HepG2 (cell line): ENCODE measurements at regions not wholly inside any gene's neighbourhood (a gene's known extent, or its start where the extent isn't known, plus 50 kb on each side); places are given as distances from the start of the nearest gene placed in this dataset.
"Not testable (repeated sequence)": the region's sequence is repeated elsewhere in the genome, so short reads cannot be mapped to it uniquely, and the experiment has no call there.

Source experiments
- FOXC1 ChIP-seq: sonication (generic); formaldehyde crosslinking; IDR thresholded peaks from 2 replicates; pipeline ENCODE4 v1.8.0; 2022; ENCODE audit warnings: mild to moderate bottlenecking, missing genetic modification reagents, borderline replicate concordance
- MYC ChIP-seq: sonication (generic); formaldehyde crosslinking; IDR thresholded peaks from 2 replicates; pipeline ENCODE4 v1.9.0; 2021; ENCODE audit warnings: missing genetic modification reagents, borderline replicate concordance
- NFATC3 ChIP-seq: sonication (generic); formaldehyde crosslinking; IDR thresholded peaks from 2 replicates; pipeline ENCODE4 v1.5.1; 2020; ENCODE audit warnings: mild to moderate bottlenecking, missing genetic modification reagents
- PHF8 ChIP-seq: sonication (generic); formaldehyde crosslinking; IDR thresholded peaks from 2 replicates; pipeline ENCODE4 v1.5.0; 2020; ENCODE audit warnings: missing genetic modification reagents
- POLR2AphosphoS5 ChIP-seq: IDR thresholded peaks from 2 replicates; pipeline ENCODE4 v1.6.1; 2012; ENCODE audit warnings: low read depth, low read length
- RCOR2 ChIP-seq: IDR thresholded peaks from 2 replicates; pipeline ENCODE4 v1.6.1; 2016; ENCODE audit warnings: missing biosample characterization, missing genetic modification reagents
- RELA ChIP-seq: sonication (generic); formaldehyde crosslinking; IDR thresholded peaks from 2 replicates; pipeline ENCODE4 v1.4.0; 2020; ENCODE audit warnings: missing genetic modification reagents
- SMAD9 ChIP-seq: sonication (generic); formaldehyde crosslinking; IDR thresholded peaks from 2 replicates; pipeline ENCODE4 v1.5.1; 2020; ENCODE audit warnings: mild to moderate bottlenecking, missing genetic modification reagents
- SOX6 ChIP-seq, 2 experiments: fragments of 450-650 bp in 1 of 2; sonication (generic) in 1 of 2; formaldehyde crosslinking in 1 of 2; IDR thresholded peaks; 2 replicates each; pipeline versions ENCODE4 v1.4.0 to v1.6.1; 2017 to 2020; ENCODE audit warnings: antibody characterized with exemption in 1 of 2, mild to moderate bottlenecking in 1 of 2, missing genetic modification reagents in 1 of 2
- YEATS4 ChIP-seq: sonication (generic); formaldehyde crosslinking; IDR thresholded peaks from 2 replicates; pipeline ENCODE4 v1.4.0; 2020; ENCODE audit warnings: missing genetic modification reagents, borderline replicate concordance
- ZEB1 ChIP-seq: IDR thresholded peaks from 2 replicates; pipeline ENCODE4 v1.6.1; 2012; ENCODE audit warnings: mild to moderate bottlenecking, low read depth, inconsistent platforms; ENCODE audit not compliant: insufficient replicate concordance
- ZNF160 ChIP-seq: sonication (generic); formaldehyde crosslinking; IDR thresholded peaks from 2 replicates; pipeline ENCODE4 v1.8.0; 2022; ENCODE audit warnings: mild to moderate bottlenecking, inconsistent platforms, missing genetic modification reagents
- ZNF263 ChIP-seq: sonication (generic); formaldehyde crosslinking; IDR thresholded peaks from 2 replicates; pipeline ENCODE4 v1.4.0; 2020; ENCODE audit warnings: missing genetic modification reagents
- ZNF317 ChIP-seq: sonication (generic); formaldehyde crosslinking; IDR thresholded peaks from 2 replicates; pipeline ENCODE4 v1.5.0; 2020; ENCODE audit warnings: mild to moderate bottlenecking, missing genetic modification reagents
- ZNF331 ChIP-seq: sonication (generic); formaldehyde crosslinking; IDR thresholded peaks from 2 replicates; pipeline ENCODE4 v1.4.0; 2020; ENCODE audit warnings: missing genetic modification reagents
- ZNF354B ChIP-seq: sonication (generic); formaldehyde crosslinking; IDR thresholded peaks from 2 replicates; pipeline ENCODE4 v1.8.0; 2022; ENCODE audit warnings: mild to moderate bottlenecking, missing genetic modification reagents
- ZNF362 ChIP-seq: sonication (generic); formaldehyde crosslinking; IDR thresholded peaks from 2 replicates; pipeline ENCODE4 v1.4.0; 2020; ENCODE audit warnings: missing genetic modification reagents, mild to moderate bottlenecking, borderline replicate concordance
- ZNF607 ChIP-seq: sonication (generic); formaldehyde crosslinking; IDR thresholded peaks from 2 replicates; pipeline ENCODE4 v1.5.1; 2020; ENCODE audit warnings: missing genetic modification reagents, mild to moderate bottlenecking, borderline replicate concordance
- ZNF614 ChIP-seq: IDR thresholded peaks from 2 replicates; pipeline ENCODE4 v1.6.1; 2018; ENCODE audit warnings: missing biosample characterization, missing genetic modification reagents, inconsistent platforms, borderline replicate concordance
- ZNF770 ChIP-seq: sonication (generic); formaldehyde crosslinking; IDR thresholded peaks from 2 replicates; pipeline ENCODE4 v1.5.0; 2020; ENCODE audit warnings: mild to moderate bottlenecking, missing genetic modification reagents
- ZSCAN25 ChIP-seq: sonication (generic); formaldehyde crosslinking; IDR thresholded peaks from 2 replicates; pipeline ENCODE4 v1.8.0; 2022; ENCODE audit warnings: mild to moderate bottlenecking, missing genetic modification reagents
- TF ChIP-seq, protein P1 (sequence below): sonication (generic); formaldehyde crosslinking; IDR thresholded peaks from 2 replicates; pipeline ENCODE4 v1.8.0; 2022; ENCODE audit warnings: missing genetic modification reagents, mild to moderate bottlenecking, borderline replicate concordance
- TF ChIP-seq, protein P2 (sequence below): IDR thresholded peaks from 2 replicates; pipeline ENCODE4 v1.6.1; 2018; ENCODE audit warnings: missing genetic modification reagents, mild to moderate bottlenecking, missing compliant biosample characterization

DNA sequence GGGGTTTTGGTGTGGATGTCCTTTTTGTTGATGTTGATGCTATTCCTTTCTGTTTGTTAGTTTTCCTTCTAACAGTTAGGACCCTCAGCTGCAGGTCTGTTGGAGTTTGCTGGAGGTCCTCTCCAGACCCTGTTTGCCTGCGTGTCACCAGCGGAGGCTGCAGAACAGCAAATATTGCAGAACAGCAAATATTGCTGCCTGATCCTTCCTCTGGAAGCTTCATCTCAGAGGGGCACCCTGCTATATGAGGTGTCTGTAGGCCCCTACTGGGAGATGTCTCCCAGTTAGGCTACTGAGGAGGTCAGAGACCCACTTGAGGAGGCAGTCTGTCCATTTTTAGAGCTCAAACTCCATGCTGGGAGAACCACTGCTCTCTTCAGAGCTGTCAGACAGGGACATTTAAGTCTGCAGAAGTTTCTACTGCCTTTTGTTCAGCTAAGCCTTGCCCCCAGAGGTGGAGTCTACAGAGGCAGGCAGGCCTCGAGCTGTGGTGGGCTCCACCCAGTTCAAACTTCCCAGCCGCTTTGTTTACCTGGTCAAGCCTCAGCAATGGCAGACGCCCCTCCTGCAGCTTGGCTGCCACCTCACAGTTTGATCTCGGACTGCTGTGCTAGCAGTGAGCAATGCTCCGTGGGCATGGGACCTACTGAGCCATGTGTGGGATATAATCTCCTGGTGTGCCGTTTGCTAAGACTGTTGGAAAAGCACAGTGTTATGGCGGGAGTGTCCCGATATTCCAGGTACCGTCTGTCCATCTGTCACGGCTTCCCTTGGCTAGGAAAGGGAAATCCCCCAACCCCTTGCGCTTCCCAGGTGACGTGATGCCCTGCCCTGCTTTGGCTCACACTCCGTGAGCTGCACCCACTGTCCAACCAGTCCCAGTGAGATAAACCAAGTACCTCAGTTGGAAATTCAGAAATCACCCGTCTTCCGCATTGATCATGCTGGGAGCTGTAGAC is 56.4 kb upstream of the CRYM start (continued):
- TF ChIP-seq ZNF317 (CRISPR knock-in tag) = peak; percentile 49; the same call in 1 of the 2 replicates
- TF ChIP-seq SMAD9 (CRISPR knock-in tag) = 0 out of 2 replicates have a peak, but pooled peaks have one; percentile 53
- peak; percentile 67 for TF ChIP-seq YEATS4 (CRISPR knock-in tag)
- peak; percentile 21; the same call in 1 of the 2 replicates for TF ChIP-seq ZNF614
- peak; percentile 57 for TF ChIP-seq ZEB1
- TF ChIP-seq ZNF160 (CRISPR knock-in tag) = peak; percentile 31; the same call in 1 of the 2 replicates
- TF ChIP-seq NFATC3 (CRISPR knock-in tag) = 0 out of 2 replicates have a peak, but pooled peaks have one; percentile 29
- TF ChIP-seq RELA (CRISPR knock-in tag) = peak; percentile 26; the same call in 1 of the 2 replicates
- TF ChIP-seq, protein P1, sequence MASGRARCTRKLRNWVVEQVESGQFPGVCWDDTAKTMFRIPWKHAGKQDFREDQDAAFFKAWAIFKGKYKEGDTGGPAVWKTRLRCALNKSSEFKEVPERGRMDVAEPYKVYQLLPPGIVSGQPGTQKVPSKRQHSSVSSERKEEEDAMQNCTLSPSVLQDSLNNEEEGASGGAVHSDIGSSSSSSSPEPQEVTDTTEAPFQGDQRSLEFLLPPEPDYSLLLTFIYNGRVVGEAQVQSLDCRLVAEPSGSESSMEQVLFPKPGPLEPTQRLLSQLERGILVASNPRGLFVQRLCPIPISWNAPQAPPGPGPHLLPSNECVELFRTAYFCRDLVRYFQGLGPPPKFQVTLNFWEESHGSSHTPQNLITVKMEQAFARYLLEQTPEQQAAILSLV (CRISPR knock-in tag) = 0 out of 2 replicates have a peak, but pooled peaks have one; percentile 73
- TF ChIP-seq, protein P2, sequence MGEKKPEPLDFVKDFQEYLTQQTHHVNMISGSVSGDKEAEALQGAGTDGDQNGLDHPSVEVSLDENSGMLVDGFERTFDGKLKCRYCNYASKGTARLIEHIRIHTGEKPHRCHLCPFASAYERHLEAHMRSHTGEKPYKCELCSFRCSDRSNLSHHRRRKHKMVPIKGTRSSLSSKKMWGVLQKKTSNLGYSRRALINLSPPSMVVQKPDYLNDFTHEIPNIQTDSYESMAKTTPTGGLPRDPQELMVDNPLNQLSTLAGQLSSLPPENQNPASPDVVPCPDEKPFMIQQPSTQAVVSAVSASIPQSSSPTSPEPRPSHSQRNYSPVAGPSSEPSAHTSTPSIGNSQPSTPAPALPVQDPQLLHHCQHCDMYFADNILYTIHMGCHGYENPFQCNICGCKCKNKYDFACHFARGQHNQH = peak; percentile 16; the same call in 1 of the 2 replicates
- 0 out of 2 replicates have a peak, but pooled peaks have one; percentile 36 for TF ChIP-seq ZNF354B (CRISPR knock-in tag)
- 0 out of 2 replicates have a peak, but pooled peaks have one; percentile 7 for TF ChIP-seq RCOR2 (CRISPR knock-in tag)
- TF ChIP-seq MYC (CRISPR knock-in tag) = peak; percentile 53; the same call in 1 of the 2 replicates
- TF ChIP-seq ZNF362 (CRISPR knock-in tag) = peak; percentile 56; the same call in 1 of the 2 replicates
- peak; percentile 62 for TF ChIP-seq ZNF770 (CRISPR knock-in tag)
- TF ChIP-seq POLR2AphosphoS5 = peak; percentile 64
- TF ChIP-seq SOX6 (IDR thresholded peaks at IDR 0.05) = not testable (repeated sequence)
- TF ChIP-seq SOX6 (CRISPR knock-in tag; IDR thresholded peaks at IDR 0.05) = peak; percentile 43; the same call in 1 of the 2 replicates
- peak; percentile 41; the same call in 1 of the 2 replicates for TF ChIP-seq ZNF263
- TF ChIP-seq PHF8 (CRISPR knock-in tag) = peak; percentile 44; the same call in 1 of the 2 replicates
- peak; percentile 70; the same call in 1 of the 2 replicates for TF ChIP-seq FOXC1 (CRISPR knock-in tag)
- peak; percentile 32 for TF ChIP-seq ZSCAN25 (CRISPR knock-in tag)
- 0 out of 2 replicates have a peak, but pooled peaks have one; percentile 16 for TF ChIP-seq ZNF331 (CRISPR knock-in tag)
- TF ChIP-seq ZNF607 (CRISPR knock-in tag) = peak; percentile 76
